Caco-2 (cell line): ENCODE measurements at regions not wholly inside any gene's neighbourhood (a gene's known extent, or its start where the extent isn't known, plus 50 kb on each side); places are given as distances from the start of the nearest gene placed in this dataset.
A peak's percentile ranks its signal among the peaks of the same experiment; 100 is the strongest.

Experiments used
- BruUV-seq: library from RNA; stranded (reverse); fragments of 400-500 nt; replicated peaks from 2 replicates; lab custom pipeline; 2021; lab: Mats Ljungman, UMichigan
- CTCF ChIA-PET: fragments of 300-600 bp; sonication (Branson Sonifier 250); formaldehyde crosslinking; loops from one replicate; lab custom pipeline; 2022; ENCODE audit warnings: antibody characterized with exemption; lab: Charles Lee
- POLR2A ChIA-PET: fragments of 300-600 bp; sonication (Branson Sonifier 250); formaldehyde crosslinking; loops from one replicate; lab custom pipeline; 2022; ENCODE audit warnings: antibody characterized with exemption; lab: Charles Lee
- DNase-seq, 2 experiments: peaks; one replicate each; pipeline versions ENCODE4 v3.0.0 to v3.0.0-alpha.2; 2020 to 2022
- H3K27me3 ChIP-seq: replicated peaks from 2 replicates; pipeline ENCODE4 v1.6.0; 2011; ENCODE audit warnings: low read length; ENCODE audit not compliant: control insufficient read depth, insufficient read depth
- H3K36me3 ChIP-seq: 2 replicates; pipeline ENCODE4 v1.5.1; 2011; ENCODE audit warnings: low read length; ENCODE audit not compliant: control insufficient read depth, insufficient read depth
- H3K4me1 ChIP-seq: fragments of 250-450 bp; sonication (Bioruptor Pico); 2 replicates; pipeline ENCODE4 v1.5.1; 2020; ENCODE audit warnings: mild to moderate bottlenecking
- H3K4me3 ChIP-seq: 2 replicates; pipeline ENCODE4 v1.5.1; 2011; ENCODE audit warnings: low read depth, mild to moderate bottlenecking, control low read depth, low read length
- H3K9me3 ChIP-seq: fragments of 250-450 bp; sonication (Bioruptor Pico); 2 replicates; pipeline ENCODE4 v1.5.1; 2020; ENCODE audit warnings: mild to moderate bottlenecking, moderate library complexity
- H3K27ac Mint-ChIP-seq: one replicate; pipeline ENCODE4 v1.8.0; 2022; ENCODE audit warnings: mixed read lengths; ENCODE audit not compliant: unreplicated experiment
- H3K27me3 Mint-ChIP-seq: one replicate; pipeline ENCODE4 v1.8.0; 2022; ENCODE audit warnings: mixed read lengths; ENCODE audit not compliant: insufficient read depth, unreplicated experiment
- H3K36me3 Mint-ChIP-seq: one replicate; pipeline ENCODE4 v1.8.0; 2022; ENCODE audit warnings: mild to moderate bottlenecking, mixed read lengths; ENCODE audit not compliant: insufficient read depth, unreplicated experiment
- H3K4me1 Mint-ChIP-seq: one replicate; pipeline ENCODE4 v1.8.0; 2022; ENCODE audit warnings: low read depth, mixed read lengths; ENCODE audit not compliant: unreplicated experiment
- H3K4me3 Mint-ChIP-seq: one replicate; pipeline ENCODE4 v1.8.0; 2022; ENCODE audit warnings: mild to moderate bottlenecking, moderate library complexity, mixed read lengths; ENCODE audit not compliant: unreplicated experiment
- H3K9me3 Mint-ChIP-seq: one replicate; pipeline ENCODE4 v1.8.0; 2022; ENCODE audit warnings: mixed read lengths; ENCODE audit not compliant: unreplicated experiment
- CTCF ChIP-seq, 2 experiments: fragments of 200-600 bp in 1 of 2; IDR thresholded peaks; 1 replicate in 1 of 2; 2 replicates in 1 of 2; pipeline versions ENCODE4 v1.5.1 to v1.8.0; 2011 to 2022; ENCODE audit warnings: antibody characterized with exemption in 1 of 2, control low read depth in 1 of 2, inconsistent platforms in 1 of 2, low read depth in 1 of 2, low read length in 1 of 2, mild to moderate bottlenecking in 1 of 2, moderate library complexity in 1 of 2; ENCODE audit not compliant: insufficient read depth in 1 of 2, severe bottlenecking in 1 of 2, unreplicated experiment in 1 of 2
- intact Hi-C: fragments of 100-400 bp; cut with micrococcal nuclease; formaldehyde crosslinking; loops from one replicate; pipeline ENCODE4 v1.10.0; 2022; ENCODE audit not compliant: unreplicated experiment

- intact Hi-C loops: no loop called here
- peaks cover 18% of the 10 kb centered on the region for H3K9me3 Mint-ChIP-seq
- H3K4me1 Mint-ChIP-seq: no peaks in the 10 kb centered on the region
- no peaks in the 10 kb centered on the region for H3K27me3 Mint-ChIP-seq
- TF ChIP-seq CTCF (IDR thresholded peaks at IDR 0.05; ENCODE audit: insufficient read depth in 1 of 2, low read depth in 1 of 2, low read length in 1 of 2, severe bottlenecking in 1 of 2, unreplicated experiment in 1 of 2): no peak
- Histone ChIP-seq H3K36me3 (no peaks in the 10 kb centered on the region), H3K27me3 (no peaks in the 10 kb centered on the region), H3K9me3 (no peaks in the 10 kb centered on the region), H3K4me1 (no peaks in the 10 kb centered on the region), H3K4me3 (no peak overlapping the region)
- DNase-seq: no peak
- CTCF ChIA-PET: no interaction called here
- no peak overlapping the region for H3K27ac Mint-ChIP-seq
- BruUV-seq: no TSS peak
- H3K4me3 Mint-ChIP-seq: no peak overlapping the region
- POLR2A ChIA-PET: no interaction called here
- no peaks in the 10 kb centered on the region for H3K36me3 Mint-ChIP-seq
Observed at GRCh38 chr13:40863723-40864122, 74.3 kb downstream of the SLC25A15 start.

- H3K36me3 Mint-ChIP-seq: peaks cover 35% of the 10 kb centered on the region
- ChIA-PET CTCF (interaction anchor here (0.6 kb wide), 1 partner anchor 53 kb away, joined by 3 read pairs; no protein-coding TSS in a partner anchor), POLR2A (no interaction called here)
- Histone ChIP-seq H3K9me3 (peaks cover 39% of the 10 kb centered on the region), H3K27me3 (no peaks in the 10 kb centered on the region), H3K4me3 (no peak overlapping the region), H3K36me3 (peaks cover 5% of the 10 kb centered on the region; the same call in 1 of the 2 replicates), H3K4me1 (no peaks in the 10 kb centered on the region)
- intact Hi-C loops: no loop called here
- peaks cover 46% of the 10 kb centered on the region for H3K9me3 Mint-ChIP-seq
- no peak overlapping the region for H3K4me3 Mint-ChIP-seq
- H3K27ac Mint-ChIP-seq: no peak overlapping the region
- no peak for DNase-seq
- no peaks in the 10 kb centered on the region for H3K27me3 Mint-ChIP-seq
- no peaks in the 10 kb centered on the region for H3K4me1 Mint-ChIP-seq
- TSS peak; percentile 10 for BruUV-seq
- no peak for TF ChIP-seq CTCF (IDR thresholded peaks at IDR 0.05; ENCODE audit: insufficient read depth in 1 of 2, low read depth in 1 of 2, low read length in 1 of 2, severe bottlenecking in 1 of 2, unreplicated experiment in 1 of 2)
Observed at GRCh38 chr13:40874138-40874779, 84.8 kb downstream of the SLC25A15 start.

- Mint-ChIP-seq H3K9me3 (peaks cover 51% of the 10 kb centered on the region), H3K36me3 (peaks cover 35% of the 10 kb centered on the region), H3K4me3 (no peak overlapping the region), H3K27ac (no peak overlapping the region), H3K4me1 (no peaks in the 10 kb centered on the region), H3K27me3 (no peaks in the 10 kb centered on the region)
- DNase-seq: no peak
- intact Hi-C loops: no loop called here
- BruUV-seq: no TSS peak
- Histone ChIP-seq H3K9me3 (peaks cover 43% of the 10 kb centered on the region), H3K27me3 (no peaks in the 10 kb centered on the region), H3K4me3 (no peak overlapping the region), H3K36me3 (peaks cover 5% of the 10 kb centered on the region; the same call in 1 of the 2 replicates), H3K4me1 (no peaks in the 10 kb centered on the region)
- CTCF ChIA-PET: interaction anchor here (0.5 kb wide), 1 partner anchor 311 kb away, joined by 3 read pairs; no protein-coding TSS in a partner anchor
- no peak for TF ChIP-seq CTCF (IDR thresholded peaks at IDR 0.05; ENCODE audit: insufficient read depth in 1 of 2, low read depth in 1 of 2, low read length in 1 of 2, severe bottlenecking in 1 of 2, unreplicated experiment in 1 of 2)
- POLR2A ChIA-PET: no interaction called here
Observed at GRCh38 chr13:40875044-40875443, 85.6 kb downstream of the SLC25A15 start.
